WTC11 (cell line): ENCODE measurements at regions not wholly inside any gene's neighbourhood (a gene's known extent, or its start where the extent isn't known, plus 50 kb on each side); places are given as distances from the start of the nearest gene placed in this dataset.

Experiments used
- ESRRA ChIP-seq: sonication (generic); formaldehyde crosslinking; IDR thresholded peaks from 2 replicates; pipeline ENCODE4 v1.8.1; 2022; ENCODE audit warnings: mild to moderate bottlenecking, missing genetic modification reagents, borderline replicate concordance
- MYBL2 ChIP-seq: sonication (generic); formaldehyde crosslinking; IDR thresholded peaks from 2 replicates; pipeline ENCODE4 v1.8.1; 2023; ENCODE audit warnings: mild to moderate bottlenecking, moderate library complexity, missing genetic modification reagents
- RELA ChIP-seq: sonication (generic); formaldehyde crosslinking; IDR thresholded peaks from 2 replicates; pipeline ENCODE4 v1.8.1; 2022; ENCODE audit warnings: missing genetic modification reagents, mild to moderate bottlenecking, borderline replicate concordance
- ZNF232 ChIP-seq: sonication (generic); formaldehyde crosslinking; IDR thresholded peaks from 2 replicates; pipeline ENCODE4 v1.8.0; 2022; ENCODE audit warnings: mild to moderate bottlenecking, missing genetic modification reagents
- ZNF263 ChIP-seq: sonication (generic); formaldehyde crosslinking; IDR thresholded peaks from 2 replicates; pipeline ENCODE4 v1.8.1; 2022; ENCODE audit warnings: low read depth, mild to moderate bottlenecking, moderate library complexity, missing genetic modification reagents
- TF ChIP-seq, protein P1 (sequence below): fragments of 200-600 bp; IDR thresholded peaks from 2 replicates; pipeline ENCODE4 v1.8.0; 2022; ENCODE audit warnings: antibody characterized with exemption

DNA sequence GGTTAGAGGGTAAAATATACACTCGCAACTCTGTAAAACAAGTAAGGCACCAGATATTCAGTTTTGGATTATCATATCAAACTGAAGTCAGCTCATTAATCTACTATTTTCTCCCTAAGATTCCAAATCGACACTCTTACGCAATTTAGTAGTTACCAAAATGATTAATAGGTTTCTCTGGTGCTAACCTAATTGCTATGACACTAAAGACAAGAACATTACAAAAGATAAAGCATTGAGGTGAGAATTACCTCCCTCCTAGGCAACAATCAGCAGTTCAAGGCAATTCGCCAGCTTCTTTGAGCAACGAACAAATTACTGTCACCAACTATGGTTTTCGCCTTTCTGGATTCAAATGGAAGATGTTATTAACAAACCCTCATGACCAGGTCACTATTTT is 1305.0 kb downstream of the ROBO2 start:
- TF ChIP-seq, protein P1, sequence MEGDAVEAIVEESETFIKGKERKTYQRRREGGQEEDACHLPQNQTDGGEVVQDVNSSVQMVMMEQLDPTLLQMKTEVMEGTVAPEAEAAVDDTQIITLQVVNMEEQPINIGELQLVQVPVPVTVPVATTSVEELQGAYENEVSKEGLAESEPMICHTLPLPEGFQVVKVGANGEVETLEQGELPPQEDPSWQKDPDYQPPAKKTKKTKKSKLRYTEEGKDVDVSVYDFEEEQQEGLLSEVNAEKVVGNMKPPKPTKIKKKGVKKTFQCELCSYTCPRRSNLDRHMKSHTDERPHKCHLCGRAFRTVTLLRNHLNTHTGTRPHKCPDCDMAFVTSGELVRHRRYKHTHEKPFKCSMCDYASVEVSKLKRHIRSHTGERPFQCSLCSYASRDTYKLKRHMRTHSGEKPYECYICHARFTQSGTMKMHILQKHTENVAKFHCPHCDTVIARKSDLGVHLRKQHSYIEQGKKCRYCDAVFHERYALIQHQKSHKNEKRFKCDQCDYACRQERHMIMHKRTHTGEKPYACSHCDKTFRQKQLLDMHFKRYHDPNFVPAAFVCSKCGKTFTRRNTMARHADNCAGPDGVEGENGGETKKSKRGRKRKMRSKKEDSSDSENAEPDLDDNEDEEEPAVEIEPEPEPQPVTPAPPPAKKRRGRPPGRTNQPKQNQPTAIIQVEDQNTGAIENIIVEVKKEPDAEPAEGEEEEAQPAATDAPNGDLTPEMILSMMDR: no peak
- TF ChIP-seq ZNF263 (CRISPR knock-in tag) (no peak), RELA (CRISPR knock-in tag) (no peak), ESRRA (no peak), ZNF232 (CRISPR knock-in tag) (no peak), MYBL2 (CRISPR knock-in tag) (no peak)
